ENCODE measurements at regions not wholly inside any gene's neighbourhood (a gene's known extent, or its start where the extent isn't known, plus 50 kb on each side); places are given as distances from the start of the nearest gene placed in this dataset.

GRCh38 chr3:28743271-28743670 lies 394.6 kb upstream of the AZI2 start:
- TF ChIP-seq, protein P1, sequence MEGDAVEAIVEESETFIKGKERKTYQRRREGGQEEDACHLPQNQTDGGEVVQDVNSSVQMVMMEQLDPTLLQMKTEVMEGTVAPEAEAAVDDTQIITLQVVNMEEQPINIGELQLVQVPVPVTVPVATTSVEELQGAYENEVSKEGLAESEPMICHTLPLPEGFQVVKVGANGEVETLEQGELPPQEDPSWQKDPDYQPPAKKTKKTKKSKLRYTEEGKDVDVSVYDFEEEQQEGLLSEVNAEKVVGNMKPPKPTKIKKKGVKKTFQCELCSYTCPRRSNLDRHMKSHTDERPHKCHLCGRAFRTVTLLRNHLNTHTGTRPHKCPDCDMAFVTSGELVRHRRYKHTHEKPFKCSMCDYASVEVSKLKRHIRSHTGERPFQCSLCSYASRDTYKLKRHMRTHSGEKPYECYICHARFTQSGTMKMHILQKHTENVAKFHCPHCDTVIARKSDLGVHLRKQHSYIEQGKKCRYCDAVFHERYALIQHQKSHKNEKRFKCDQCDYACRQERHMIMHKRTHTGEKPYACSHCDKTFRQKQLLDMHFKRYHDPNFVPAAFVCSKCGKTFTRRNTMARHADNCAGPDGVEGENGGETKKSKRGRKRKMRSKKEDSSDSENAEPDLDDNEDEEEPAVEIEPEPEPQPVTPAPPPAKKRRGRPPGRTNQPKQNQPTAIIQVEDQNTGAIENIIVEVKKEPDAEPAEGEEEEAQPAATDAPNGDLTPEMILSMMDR (IDR thresholded peaks at IDR 0.05; ENCODE audit: insufficient read depth, low read length, poor library complexity, severe bottlenecking), result no peak
- no peak for TF ChIP-seq EZH2phosphoT487 (conservative IDR thresholded peaks at IDR 0.05; ENCODE audit: low read length)
